ENCODE measurements at regions not wholly inside any gene's neighbourhood (a gene's known extent, or its start where the extent isn't known, plus 50 kb on each side); places are given as distances from the start of the nearest gene placed in this dataset.
A peak's percentile ranks its signal among the peaks of the same experiment; 100 is the strongest.
"Not testable (repeated sequence)": the region's sequence is repeated elsewhere in the genome, so short reads cannot be mapped to it uniquely, and the experiment has no call there.

DNA sequence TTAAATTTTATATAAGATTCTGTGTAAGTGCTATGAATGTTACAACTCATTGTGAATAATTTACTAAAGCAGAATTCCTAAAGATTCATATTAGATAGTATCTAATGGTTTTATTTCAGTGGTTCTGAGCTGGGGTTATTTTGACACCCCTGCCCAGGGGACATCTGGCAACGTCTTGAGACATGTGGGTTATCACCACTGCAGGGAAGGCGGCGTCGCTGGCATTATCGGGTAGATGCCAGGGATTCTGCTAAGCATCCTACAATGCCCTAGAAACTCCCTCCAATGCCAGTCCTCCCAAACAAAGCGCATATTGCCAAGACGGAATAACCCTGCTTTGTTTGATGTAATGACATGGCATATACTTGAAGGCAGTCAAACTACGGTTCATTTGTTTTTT, 372.3 kb upstream of the ZFHX3 start:
- DNase-seq (no peak), ATAC-seq (no peak)
- intact Hi-C loops (cut with DNase I, micrococcal nuclease): no loop called here

DNA sequence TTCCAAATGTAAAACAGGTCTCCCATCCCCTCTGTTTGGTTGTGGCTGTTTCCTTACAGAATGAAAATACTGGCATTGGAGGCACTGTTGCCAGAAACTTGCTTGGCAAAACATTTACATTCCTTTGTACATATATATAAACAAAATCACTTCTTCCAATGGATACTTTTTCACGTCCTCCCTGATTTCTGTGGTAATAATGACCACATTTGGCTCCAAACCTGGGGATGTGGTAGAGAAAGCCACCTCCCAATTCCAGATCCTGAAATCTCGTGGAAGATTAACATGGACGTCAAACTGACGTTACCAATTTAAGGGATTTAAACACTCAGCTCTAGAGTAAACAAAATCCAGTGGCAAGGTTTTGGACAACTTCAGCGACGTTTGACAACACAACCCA, 370.8 kb upstream of the ZFHX3 start:
- ATAC-seq: no peak
- DNase-seq: no peak

DNA sequence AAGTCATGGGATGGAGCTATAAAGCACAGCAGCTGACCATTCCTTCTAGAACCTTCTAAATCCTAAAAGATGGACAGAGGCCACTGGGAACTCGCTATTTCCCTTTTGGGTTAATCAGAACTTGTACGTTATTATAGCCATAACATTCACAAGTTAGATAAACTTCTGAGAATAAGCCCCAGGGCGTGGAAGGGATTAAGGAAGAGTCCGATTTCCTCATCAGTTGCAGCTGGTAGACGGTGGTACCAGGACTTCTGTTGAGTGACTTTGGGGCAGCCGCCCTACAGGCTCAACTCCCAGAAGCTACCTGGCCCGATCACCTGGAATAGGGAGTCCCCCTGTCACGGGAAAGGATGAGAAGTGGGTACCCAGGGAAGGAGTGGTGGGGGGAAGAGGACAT, 370.1 kb upstream of the ZFHX3 start:
- intact Hi-C loops (cut with DNase I, micrococcal nuclease): no loop called here
- no peak for ATAC-seq
- DNase-seq: no peak

More for the DNA sequence above, 370.8 kb upstream of the ZFHX3 start:
- intact Hi-C loops (cut with DNase I, micrococcal nuclease): no loop called here

DNA sequence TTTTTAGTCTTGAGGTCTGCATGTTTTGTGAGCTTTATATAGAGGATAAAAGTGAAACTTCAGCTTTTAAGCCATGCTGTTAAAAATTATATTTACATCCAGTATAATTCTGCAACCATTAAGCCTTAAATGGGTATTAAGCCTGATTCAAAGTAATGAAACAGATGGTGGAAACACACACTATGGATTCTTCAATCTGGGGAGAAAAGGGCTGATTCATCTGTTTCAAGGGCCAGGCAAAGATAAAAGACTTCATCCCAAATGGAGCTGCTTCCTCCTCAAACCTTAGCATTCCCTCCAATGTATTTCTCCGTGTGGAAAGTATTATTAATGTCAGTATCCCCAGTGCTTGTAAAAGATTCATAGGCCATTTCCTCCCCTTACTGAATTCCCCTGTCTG, 367.4 kb upstream of the ZFHX3 start:
- no peak for ATAC-seq

DNA sequence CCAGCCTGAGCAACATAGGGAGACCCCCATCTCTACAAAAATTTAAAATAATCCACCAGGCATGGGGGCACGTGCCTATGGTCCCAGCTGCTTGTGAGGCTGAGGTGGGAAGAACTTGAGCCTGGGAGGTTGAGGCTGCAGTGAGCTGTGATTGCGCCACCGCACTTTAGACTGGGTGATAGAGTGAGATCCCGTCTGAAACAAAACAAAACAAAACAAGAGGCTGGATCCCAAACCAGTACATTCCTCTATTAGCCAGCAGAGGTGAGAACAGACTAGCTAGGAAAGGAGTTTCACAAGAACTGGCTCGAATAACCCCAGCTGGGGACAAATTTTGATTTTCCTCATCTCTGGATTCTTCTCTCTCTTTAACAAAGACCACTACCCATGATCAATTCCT, 366.7 kb upstream of the ZFHX3 start:
- ATAC-seq (no peak), DNase-seq (no peak)
- intact Hi-C loops (cut with DNase I, micrococcal nuclease): no loop called here

More for the DNA sequence above, 367.4 kb upstream of the ZFHX3 start:
- intact Hi-C loops (cut with DNase I, micrococcal nuclease): no loop called here
- no peak for DNase-seq

DNA sequence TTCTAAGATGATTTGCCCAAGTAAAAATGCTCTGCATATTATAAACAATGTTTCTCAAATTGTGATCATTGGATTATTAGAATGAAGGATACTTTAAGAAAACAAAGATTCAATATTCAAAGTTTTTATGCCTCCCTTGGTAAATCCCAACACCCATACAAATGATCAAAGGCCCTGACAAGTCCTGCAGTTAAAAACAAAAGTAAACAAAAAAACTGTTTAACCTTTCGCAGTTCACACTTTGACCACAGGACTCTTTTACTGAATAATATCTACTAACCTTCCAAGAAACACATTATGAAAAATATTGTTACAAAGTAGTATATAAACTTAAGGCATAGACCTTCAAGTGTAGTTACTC, 365.9 kb upstream of the ZFHX3 start:
- ATAC-seq (no peak), DNase-seq (no peak)
- intact Hi-C loops (cut with DNase I, micrococcal nuclease): no loop called here

DNA sequence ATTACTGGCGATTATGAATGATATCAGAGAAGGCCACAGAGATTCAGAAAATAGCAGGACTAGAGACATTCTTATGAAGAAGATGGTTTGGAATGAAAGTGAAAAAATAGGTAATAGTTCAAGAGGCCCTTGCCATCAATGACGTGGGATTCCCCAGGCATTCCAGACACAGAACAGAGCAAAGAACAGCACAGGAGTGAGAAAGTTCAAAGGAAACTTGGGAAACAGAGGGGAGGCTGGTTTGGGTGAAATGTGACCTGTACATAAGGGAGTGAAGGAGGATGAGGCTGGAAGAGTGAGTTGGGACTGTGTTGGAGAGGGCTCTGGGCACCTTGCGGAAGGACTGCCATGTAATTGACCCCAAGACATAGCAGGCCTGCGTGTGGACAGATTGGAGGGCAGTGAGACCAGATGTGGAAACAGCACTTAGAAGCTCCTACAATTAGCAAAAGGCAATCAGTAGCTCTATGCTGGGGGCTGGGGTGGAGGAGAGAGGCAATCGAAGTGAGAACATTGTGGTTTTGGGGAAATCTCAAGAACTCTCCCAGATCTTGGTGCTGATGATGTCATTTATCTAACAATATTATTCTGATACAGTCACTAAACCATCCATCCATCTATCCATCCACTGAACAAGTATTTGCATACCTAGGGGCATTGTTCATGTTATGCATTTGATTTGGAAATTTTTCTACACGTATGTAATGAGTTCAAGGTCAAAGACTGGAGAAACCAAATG, 365.3 kb upstream of the ZFHX3 start:
- no peak for DNase-seq
- intact Hi-C loops (cut with DNase I, micrococcal nuclease): no loop called here
- ATAC-seq: no peak

DNA sequence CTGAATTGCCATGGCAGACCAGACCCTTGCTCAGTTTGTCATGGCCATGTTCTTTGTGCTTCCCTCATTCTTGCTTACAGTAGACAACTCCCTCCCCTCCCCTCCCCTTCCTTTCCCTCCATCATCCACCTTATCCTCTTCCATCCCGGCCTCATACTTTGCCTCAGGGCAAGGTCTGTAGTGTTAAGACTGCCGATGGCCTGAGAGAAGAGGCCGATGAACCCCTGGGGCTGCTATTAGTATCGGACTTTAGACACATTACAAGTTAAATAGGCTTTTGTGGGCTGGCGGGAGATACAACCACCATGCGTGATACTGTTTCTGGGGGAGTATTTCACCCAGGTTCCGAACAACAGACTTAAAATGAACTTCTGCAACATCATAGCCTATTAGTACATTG, 364.5 kb upstream of the ZFHX3 start:
- ATAC-seq (no peak), DNase-seq (no peak)
- intact Hi-C loops (cut with DNase I, micrococcal nuclease): no loop called here

DNA sequence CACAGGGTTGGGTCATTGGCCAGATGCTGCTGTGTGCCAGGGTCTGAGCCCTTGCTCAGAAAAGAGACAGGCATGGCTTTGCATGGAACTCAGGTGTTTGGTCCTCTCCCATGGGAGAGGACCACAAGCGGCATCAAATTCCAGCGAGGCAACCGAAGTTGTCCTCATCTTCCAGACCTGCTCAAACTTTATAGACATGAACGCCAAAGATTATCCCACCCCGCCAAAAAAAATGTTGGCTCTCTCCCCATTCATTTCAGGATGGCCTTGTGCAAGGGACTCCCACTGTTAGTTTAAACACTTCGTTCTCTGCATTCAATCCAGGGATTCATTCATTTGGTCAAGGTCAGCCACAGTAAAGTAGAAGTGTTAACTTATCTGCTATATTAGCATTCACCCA, 360.8 kb upstream of the ZFHX3 start:
- no peak for ATAC-seq
- intact Hi-C loops (cut with DNase I, micrococcal nuclease): no loop called here

DNA sequence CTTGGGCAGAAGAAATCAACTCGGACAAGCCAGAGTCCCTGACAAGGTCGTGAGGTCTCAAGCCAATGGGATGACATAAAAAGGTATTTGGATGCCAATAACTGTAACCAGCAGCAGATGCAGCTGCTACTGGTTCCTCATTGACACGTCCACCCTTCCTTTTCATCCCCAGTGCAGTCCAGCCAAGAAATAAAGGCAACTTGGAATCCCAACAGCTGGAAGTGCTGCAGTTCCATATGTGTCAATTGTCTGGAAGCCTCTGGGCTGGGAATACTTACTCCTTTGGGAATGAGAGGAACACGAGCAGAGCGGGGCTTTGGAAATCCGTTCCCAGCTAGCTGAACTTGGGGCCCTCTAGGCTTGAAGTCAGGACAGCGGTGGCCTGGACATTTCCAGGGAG, 360.4 kb upstream of the ZFHX3 start:
- ATAC-seq (no peak), DNase-seq (no peak)
- intact Hi-C loops (cut with DNase I, micrococcal nuclease): no loop called here

More for the DNA sequence above, 360.8 kb upstream of the ZFHX3 start:
- DNase-seq: no peak

DNA sequence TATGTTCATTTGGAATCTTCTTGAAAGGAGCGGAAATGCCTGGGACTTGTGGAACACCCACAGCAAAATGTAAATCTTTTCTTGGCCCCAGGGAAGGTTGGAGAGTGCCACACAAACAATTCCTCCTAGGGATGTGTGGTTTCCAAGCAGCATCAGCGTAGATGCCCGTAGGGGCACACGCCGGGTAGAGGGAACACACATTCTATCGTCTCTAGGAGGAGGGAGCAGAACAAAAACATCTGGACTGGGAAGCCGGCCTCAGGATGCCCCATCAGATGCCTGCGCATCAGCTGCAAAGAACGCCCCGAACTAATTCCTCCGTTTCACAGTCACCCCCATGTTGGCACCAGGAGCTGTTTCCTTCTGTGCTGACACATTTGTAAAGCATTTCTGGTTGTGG, 357.9 kb upstream of the ZFHX3 start:
- no peak for DNase-seq
- intact Hi-C loops (cut with DNase I, micrococcal nuclease): no loop called here
- no peak for ATAC-seq

DNA sequence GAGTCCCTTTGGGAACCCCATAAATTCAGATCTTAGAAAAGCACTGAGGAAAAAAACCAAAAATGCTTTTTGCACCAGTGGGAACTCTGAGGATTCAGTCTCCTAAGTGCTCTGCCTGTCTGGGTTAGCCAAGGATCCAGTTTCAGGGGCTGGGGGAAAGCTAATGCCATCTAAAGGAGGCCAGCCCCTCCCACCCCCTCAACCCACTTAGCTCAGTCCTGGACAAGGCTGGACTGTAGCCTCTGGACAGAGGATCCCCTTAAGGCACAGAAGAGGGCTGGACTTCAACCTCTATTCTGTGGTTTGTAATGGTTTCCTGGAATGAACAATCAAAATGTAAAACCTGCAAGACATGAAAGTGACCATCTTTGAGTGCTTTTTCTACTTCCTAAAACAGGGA, 356.1 kb upstream of the ZFHX3 start:
- intact Hi-C loops (cut with DNase I, micrococcal nuclease): no loop called here
- DNase-seq: no peak
- ATAC-seq: no peak

DNA sequence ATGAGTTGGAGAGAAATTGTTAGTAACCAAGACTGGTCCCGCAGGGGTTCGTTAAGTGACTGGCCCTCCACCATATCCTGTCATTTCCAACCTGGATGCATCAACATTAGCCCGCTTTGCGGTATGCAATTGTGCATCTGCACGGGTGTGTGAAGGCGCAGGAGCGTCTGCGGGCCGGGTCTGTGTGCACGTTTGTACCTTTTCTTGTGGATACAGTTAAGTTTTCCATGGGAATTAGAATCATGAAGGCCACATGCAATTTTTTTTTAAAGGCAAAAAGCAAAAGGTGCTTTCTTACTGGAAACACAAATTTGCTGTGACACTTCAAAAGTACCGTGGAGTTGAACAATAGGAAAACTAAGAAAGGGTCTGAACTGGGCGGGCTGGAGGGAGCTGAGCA, 355.4 kb upstream of the ZFHX3 start:
- DNase-seq (no peak), ATAC-seq (no peak)
- intact Hi-C loops (cut with DNase I, micrococcal nuclease): no loop called here

DNA sequence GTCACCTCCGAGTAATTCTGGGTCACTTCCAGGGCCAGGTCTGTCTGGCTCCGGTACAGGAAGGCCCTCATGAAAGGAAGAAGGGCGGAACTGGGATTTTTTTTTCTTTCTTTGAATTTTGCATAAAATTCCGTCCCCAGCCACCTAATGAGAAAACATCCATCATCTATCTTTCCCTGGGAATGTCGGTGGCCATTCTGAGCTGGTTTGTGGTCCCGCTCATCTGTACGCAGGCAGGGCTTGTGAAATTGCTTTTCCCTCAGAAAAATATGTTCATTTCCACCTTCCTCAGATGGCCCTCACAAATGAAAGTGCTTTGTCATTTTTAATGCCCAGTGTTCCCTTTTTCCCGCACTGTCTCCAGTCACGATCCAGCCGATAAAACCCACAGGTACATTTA, 353.0 kb upstream of the ZFHX3 start:
- ATAC-seq: no peak
- DNase-seq: no peak
- intact Hi-C loops (cut with DNase I, micrococcal nuclease): no loop called here

DNA sequence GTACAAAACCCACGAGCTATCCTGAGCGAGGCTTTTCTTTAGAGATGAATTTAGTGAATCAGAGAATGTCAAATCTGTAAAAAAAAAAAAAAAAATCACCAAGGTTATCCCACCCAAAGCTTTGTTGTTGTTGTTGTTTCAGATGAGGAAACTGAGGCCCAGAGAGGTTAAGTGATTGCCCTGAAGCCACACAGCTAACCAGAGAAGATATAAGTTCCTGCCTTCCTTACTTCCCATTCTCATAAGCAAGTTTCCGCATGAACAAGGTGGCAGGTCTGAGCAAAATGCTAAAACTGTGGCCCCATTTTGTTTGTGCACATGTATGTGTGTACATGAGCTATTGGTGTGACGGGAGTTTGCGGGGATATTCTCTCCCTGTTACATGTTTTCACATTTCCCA, 352.1 kb upstream of the ZFHX3 start:
- ATAC-seq (no peak), DNase-seq (no peak)
- intact Hi-C loops (cut with DNase I, micrococcal nuclease): no loop called here

DNA sequence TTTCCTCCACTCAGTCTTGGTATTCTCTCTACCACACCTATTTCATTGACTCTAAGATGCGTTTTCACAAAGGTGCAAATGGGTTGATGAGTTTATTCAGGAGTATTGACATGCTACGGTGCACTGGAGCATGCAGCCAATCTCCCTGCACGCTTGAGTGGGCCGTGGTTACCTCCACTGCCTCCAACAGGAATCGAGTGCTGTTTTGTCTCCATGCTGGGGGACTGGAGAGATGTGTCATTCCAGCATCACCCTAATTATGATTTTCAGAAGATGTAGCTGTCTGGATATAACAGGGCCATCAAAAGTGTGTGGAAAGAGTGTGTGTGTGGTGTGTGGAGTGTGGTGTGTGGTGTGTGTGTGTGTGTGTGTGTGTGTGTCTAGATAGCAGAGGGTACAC, 351.6 kb upstream of the ZFHX3 start:
- no peak for ATAC-seq
- intact Hi-C loops (cut with DNase I, micrococcal nuclease): no loop called here
- DNase-seq: no peak

DNA sequence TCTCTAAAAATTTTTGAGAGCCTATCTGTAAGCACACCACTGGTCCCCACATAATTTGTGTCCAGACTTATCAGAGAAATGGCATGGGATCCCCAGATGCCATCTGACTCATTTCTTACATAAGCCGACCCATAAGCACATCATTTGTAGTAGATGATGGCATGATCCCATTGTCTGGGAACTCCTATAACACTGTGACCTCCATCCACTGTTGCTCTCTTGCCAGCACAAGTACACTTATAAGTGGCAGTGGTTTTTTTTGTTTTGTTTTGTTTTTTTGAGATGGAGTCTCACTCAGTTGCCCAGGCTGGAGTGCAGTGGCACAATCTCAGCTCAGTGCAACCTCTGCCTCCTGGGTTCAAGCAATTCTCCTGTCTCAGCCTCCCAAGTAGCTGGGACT, 350.7 kb upstream of the ZFHX3 start:
- DNase-seq; ATAC-seq; intact Hi-C loops (cut with DNase I, micrococcal nuclease): not testable (repeated sequence)

DNA sequence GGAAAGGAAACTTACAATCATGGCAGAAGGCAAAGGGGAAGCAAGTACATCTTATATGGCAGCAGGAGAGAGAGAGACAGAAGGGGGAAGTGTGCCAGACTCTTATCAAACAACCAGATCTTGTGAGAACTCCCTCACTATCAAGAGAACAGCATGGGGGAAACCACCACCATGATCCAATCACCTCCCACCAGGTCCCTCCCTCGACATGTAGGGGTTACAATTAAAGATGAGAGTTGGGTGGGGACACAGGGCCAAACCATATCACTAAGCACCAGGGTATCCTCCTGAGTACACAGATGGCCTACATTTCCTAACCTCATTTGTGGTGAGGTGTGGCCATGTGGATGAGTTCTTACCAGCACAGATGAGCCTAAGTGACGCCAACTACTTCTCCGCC, 348.6 kb upstream of the ZFHX3 start:
- DNase-seq (no peak), ATAC-seq (no peak)
- intact Hi-C loops (cut with DNase I, micrococcal nuclease): no loop called here

DNA sequence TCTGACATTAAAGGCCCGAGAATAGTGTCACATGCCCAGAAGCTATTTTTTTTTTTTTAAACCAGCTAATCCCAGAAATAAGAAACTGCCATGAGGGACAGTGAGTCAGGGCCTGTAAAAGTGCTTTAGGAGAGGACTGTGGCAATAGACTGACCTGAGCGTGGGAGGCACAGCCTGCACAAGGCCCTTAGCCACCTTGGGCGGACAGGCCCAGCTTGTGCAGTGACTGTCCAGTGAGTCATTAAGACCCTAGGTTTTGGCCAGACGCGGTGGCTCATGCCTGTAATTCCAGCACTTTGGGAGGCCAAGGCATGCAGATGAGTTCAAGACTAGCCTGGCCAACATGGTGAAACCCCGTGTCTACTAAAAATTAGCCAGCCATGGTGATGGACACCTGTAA, 343.0 kb upstream of the ZFHX3 start:
- intact Hi-C loops (cut with DNase I, micrococcal nuclease): no loop called here
- no peak for DNase-seq
- no peak for ATAC-seq

DNA sequence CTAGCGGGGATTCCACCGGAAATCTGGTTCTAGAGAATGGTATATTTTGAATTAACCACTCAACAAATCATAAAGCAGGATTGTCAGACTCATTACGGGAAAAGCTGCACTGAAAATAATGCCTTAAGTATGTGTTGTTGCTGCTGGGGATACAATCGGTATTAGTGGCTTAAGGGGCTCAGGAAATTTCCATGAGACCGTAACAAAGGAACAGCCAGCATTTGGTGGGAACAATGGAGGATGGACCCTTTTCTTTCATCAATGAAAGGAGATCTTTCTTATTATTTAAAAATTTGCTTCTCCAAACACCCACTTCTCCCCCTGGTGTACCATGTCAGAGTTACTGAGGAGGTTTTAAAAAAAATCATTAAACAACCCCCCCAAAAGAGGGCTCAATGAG, 342.6 kb upstream of the ZFHX3 start:
- intact Hi-C loops (cut with DNase I, micrococcal nuclease): no loop called here
- DNase-seq (no peak), ATAC-seq (no peak)

DNA sequence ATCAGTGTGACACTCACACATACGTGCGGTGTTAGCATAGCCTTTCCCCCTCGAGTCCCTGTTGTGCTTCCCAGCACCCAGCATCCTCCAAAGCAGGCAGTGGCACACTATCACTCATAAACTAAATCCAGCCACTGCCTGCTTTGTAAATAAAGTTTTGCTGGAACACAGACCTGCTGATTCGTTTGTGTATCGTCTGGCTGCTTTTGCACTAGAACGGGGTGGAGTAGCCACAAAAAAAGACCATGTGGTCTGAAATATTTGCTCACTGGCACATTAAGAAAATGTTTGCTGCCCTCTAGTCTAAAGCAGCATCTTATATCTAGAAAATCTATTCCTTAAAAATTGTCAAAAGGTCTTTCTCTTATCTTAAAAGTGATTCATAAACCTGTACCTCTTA, 341.2 kb upstream of the ZFHX3 start:
- DNase-seq (no peak), ATAC-seq (peak; percentile 76)
- intact Hi-C loops (cut with DNase I, micrococcal nuclease): no loop called here

DNA sequence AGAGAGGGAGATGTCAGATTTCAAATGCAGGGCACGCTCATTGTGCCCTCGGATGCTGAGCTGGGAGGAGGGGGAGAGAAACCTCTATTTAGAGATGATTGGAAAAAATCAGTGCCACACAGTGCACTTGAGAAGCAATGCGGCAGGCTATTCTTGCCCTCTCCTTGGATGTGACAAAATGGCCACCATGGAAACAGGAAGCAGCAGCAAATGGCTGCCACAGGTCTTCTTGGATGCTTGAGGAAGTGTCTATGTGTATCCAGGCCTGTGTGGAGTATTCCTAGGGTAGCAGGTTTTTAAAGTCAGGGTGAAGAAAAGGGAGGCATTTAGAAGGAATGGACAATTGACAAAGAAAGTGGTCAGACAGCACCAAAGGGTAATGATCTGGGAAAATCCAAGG, 340.1 kb upstream of the ZFHX3 start:
- ATAC-seq (no peak), DNase-seq (no peak)
- intact Hi-C loops (cut with DNase I, micrococcal nuclease): no loop called here
